NB4 (cell line): ENCODE measurements at regions not wholly inside any gene's neighbourhood (a gene's known extent, or its start where the extent isn't known, plus 50 kb on each side); places are given as distances from the start of the nearest gene placed in this dataset.

Experiments
- TF ChIP-seq, protein P1 (sequence below): IDR thresholded peaks from one replicate; pipeline ENCODE4 v1.5.1; 2012; ENCODE audit warnings: low read depth, low read length
- TF ChIP-seq, protein P2 (sequence below): IDR thresholded peaks from 2 replicates; pipeline ENCODE4 v1.6.1; 2011; ENCODE audit warnings: low read depth, low read length

DNA sequence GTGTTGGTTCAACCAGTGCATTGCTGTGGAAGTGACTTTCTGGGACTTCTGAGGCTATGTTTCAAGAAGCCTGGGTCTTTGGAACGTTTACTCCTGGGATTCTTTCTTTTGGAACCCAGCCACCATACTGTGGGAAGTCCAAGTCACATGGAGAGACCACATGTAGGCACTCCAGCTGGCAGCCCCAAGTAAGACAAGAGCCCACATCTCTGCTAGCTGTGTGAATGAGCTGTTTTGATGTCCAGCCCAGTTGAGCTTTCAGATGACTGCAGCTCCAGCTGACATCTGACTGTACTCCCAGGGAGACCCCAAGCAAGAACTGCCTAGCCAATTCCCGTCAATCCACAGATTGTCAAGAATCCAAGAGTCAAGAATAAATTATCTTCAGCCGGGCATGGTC is 60.1 kb upstream of the SPATA31D4 start:
- TF ChIP-seq, protein P1, sequence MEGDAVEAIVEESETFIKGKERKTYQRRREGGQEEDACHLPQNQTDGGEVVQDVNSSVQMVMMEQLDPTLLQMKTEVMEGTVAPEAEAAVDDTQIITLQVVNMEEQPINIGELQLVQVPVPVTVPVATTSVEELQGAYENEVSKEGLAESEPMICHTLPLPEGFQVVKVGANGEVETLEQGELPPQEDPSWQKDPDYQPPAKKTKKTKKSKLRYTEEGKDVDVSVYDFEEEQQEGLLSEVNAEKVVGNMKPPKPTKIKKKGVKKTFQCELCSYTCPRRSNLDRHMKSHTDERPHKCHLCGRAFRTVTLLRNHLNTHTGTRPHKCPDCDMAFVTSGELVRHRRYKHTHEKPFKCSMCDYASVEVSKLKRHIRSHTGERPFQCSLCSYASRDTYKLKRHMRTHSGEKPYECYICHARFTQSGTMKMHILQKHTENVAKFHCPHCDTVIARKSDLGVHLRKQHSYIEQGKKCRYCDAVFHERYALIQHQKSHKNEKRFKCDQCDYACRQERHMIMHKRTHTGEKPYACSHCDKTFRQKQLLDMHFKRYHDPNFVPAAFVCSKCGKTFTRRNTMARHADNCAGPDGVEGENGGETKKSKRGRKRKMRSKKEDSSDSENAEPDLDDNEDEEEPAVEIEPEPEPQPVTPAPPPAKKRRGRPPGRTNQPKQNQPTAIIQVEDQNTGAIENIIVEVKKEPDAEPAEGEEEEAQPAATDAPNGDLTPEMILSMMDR, result no peak
- TF ChIP-seq, protein P2, sequence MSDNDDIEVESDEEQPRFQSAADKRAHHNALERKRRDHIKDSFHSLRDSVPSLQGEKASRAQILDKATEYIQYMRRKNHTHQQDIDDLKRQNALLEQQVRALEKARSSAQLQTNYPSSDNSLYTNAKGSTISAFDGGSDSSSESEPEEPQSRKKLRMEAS, result no peak
